ENCODE measurements at regions not wholly inside any gene's neighbourhood (a gene's known extent, or its start where the extent isn't known, plus 50 kb on each side); places are given as distances from the start of the nearest gene placed in this dataset.

DNA sequence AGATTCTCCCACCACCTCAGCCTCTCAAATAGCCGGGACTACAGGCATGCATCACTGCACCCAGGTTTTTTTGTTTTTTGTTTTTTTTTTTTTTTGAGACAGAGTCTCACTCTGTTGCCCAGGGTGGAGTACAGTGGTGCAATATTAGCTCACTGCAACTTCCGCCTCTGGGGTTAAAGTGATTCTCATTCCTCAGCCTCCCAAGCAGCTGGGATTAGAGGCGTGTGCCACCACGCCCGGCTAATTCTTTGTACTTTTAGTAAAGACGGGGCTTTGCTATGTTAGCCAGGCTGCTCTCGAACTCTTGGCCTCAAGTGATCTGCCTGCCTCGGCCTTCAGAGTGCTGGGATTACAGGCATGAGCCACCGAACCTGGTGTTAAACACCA is 107.5 kb upstream of the KIF5B start:
- ATAC-seq: peak; percentile 20; the same call in 2 of the 3 replicates
- H3K79me2 ChIP-seq (ENCODE audit: insufficient read depth, low read length): no peaks in the 10 kb centered on the region
- H3K4me1 ChIP-seq (ENCODE audit: insufficient read depth, low read length): peaks cover 55% of the 10 kb centered on the region
- H3K9me3 ChIP-seq (ENCODE audit: low read length): no peaks in the 10 kb centered on the region
- no peak overlapping the region for H3K9ac ChIP-seq (ENCODE audit: insufficient read depth, low read depth, low read length)
- H3K36me3 ChIP-seq (replicated peaks in 1 of 2; ENCODE audit: control insufficient read depth in 1 of 2, insufficient read depth in 2 of 2, low read length in 2 of 2): no peaks in the 10 kb centered on the region
- CTCF ChIA-PET (ENCODE audit: low intra/inter-chr PET ratio, low total read pairs): no interaction called here
- no peak overlapping the region for H3K4me3 ChIP-seq (replicated peaks in 1 of 3; ENCODE audit: insufficient read depth in 1 of 3, low read depth in 2 of 3, low read length in 3 of 3)
- POLR2A ChIA-PET: no interaction called here
- FAIRE-seq: no peak
- no peak for DNase-seq (ENCODE audit: low spot score)
- intact Hi-C loops (cut with micrococcal nuclease; ENCODE audit: unreplicated experiment) (no loop called here), in situ Hi-C loops (cut with HindIII; ENCODE audit: extremely low pct_ligation_motif_present, low pct_unique_long_range_greater_than_20kb) (no loop called here)
- no TSS peak for BruUV-seq (replicated peaks)
- no peaks in the 10 kb centered on the region; a peak in 1 of 5 replicates for H3K27me3 ChIP-seq (ENCODE audit: control insufficient read depth in 1 of 2, insufficient read depth in 2 of 2, low read length in 2 of 2)
- H3K4me2 ChIP-seq (ENCODE audit: low read depth, low read length): peak overlapping the region; percentile 63
- no peak overlapping the region for H2AFZ ChIP-seq (ENCODE audit: low read length)
- H4K20me1 ChIP-seq (ENCODE audit: insufficient read depth, low read length): no peaks in the 10 kb centered on the region
- 18% methylated on average over 7 of the region's 9 CpGs for WGBS (ENCODE audit: low lambda C conversion rate)
- H3K27ac ChIP-seq (ENCODE audit: extremely low read length, insufficient read depth, low read length): no peak overlapping the region
- TF ChIP-seq, protein P1, sequence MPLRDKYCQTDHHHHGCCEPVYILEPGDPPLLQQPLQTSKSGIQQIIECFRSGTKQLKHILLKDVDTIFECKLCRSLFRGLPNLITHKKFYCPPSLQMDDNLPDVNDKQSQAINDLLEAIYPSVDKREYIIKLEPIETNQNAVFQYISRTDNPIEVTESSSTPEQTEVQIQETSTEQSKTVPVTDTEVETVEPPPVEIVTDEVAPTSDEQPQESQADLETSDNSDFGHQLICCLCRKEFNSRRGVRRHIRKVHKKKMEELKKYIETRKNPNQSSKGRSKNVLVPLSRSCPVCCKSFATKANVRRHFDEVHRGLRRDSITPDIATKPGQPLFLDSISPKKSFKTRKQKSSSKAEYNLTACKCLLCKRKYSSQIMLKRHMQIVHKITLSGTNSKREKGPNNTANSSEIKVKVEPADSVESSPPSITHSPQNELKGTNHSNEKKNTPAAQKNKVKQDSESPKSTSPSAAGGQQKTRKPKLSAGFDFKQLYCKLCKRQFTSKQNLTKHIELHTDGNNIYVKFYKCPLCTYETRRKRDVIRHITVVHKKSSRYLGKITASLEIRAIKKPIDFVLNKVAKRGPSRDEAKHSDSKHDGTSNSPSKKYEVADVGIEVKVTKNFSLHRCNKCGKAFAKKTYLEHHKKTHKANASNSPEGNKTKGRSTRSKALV (CRISPR knock-in tag; IDR thresholded peaks at IDR 0.05): no peak
- TF ChIP-seq CEBPG (CRISPR knock-in tag; IDR thresholded peaks at IDR 0.05): 0 out of 2 replicates have a peak, but pooled peaks have one; percentile 18
- no peak for TF ChIP-seq SSRP1 (CRISPR knock-in tag; IDR thresholded peaks at IDR 0.05)
- no peak for TF ChIP-seq ZNF17 (CRISPR knock-in tag; IDR thresholded peaks at IDR 0.05)
- TF ChIP-seq, protein P2, sequence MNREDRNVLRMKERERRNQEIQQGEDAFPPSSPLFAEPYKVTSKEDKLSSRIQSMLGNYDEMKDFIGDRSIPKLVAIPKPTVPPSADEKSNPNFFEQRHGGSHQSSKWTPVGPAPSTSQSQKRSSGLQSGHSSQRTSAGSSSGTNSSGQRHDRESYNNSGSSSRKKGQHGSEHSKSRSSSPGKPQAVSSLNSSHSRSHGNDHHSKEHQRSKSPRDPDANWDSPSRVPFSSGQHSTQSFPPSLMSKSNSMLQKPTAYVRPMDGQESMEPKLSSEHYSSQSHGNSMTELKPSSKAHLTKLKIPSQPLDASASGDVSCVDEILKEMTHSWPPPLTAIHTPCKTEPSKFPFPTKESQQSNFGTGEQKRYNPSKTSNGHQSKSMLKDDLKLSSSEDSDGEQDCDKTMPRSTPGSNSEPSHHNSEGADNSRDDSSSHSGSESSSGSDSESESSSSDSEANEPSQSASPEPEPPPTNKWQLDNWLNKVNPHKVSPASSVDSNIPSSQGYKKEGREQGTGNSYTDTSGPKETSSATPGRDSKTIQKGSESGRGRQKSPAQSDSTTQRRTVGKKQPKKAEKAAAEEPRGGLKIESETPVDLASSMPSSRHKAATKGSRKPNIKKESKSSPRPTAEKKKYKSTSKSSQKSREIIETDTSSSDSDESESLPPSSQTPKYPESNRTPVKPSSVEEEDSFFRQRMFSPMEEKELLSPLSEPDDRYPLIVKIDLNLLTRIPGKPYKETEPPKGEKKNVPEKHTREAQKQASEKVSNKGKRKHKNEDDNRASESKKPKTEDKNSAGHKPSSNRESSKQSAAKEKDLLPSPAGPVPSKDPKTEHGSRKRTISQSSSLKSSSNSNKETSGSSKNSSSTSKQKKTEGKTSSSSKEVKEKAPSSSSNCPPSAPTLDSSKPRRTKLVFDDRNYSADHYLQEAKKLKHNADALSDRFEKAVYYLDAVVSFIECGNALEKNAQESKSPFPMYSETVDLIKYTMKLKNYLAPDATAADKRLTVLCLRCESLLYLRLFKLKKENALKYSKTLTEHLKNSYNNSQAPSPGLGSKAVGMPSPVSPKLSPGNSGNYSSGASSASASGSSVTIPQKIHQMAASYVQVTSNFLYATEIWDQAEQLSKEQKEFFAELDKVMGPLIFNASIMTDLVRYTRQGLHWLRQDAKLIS (CRISPR knock-in tag; IDR thresholded peaks at IDR 0.05): no peak
- TF ChIP-seq ATRX (CRISPR knock-in tag; IDR thresholded peaks at IDR 0.05; ENCODE audit: borderline replicate concordance): no peak
- TF ChIP-seq JARID2 (CRISPR knock-in tag; IDR thresholded peaks at IDR 0.05; ENCODE audit: insufficient replicate concordance): no peak
- no peak for TF ChIP-seq SP2 (CRISPR knock-in tag; IDR thresholded peaks at IDR 0.05)
- TF ChIP-seq, protein P3, sequence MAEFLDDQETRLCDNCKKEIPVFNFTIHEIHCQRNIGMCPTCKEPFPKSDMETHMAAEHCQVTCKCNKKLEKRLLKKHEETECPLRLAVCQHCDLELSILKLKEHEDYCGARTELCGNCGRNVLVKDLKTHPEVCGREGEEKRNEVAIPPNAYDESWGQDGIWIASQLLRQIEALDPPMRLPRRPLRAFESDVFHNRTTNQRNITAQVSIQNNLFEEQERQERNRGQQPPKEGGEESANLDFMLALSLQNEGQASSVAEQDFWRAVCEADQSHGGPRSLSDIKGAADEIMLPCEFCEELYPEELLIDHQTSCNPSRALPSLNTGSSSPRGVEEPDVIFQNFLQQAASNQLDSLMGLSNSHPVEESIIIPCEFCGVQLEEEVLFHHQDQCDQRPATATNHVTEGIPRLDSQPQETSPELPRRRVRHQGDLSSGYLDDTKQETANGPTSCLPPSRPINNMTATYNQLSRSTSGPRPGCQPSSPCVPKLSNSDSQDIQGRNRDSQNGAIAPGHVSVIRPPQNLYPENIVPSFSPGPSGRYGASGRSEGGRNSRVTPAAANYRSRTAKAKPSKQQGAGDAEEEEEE (CRISPR knock-in tag; IDR thresholded peaks at IDR 0.05; ENCODE audit: borderline replicate concordance): no peak
- TF ChIP-seq ZC3H13 (CRISPR knock-in tag; IDR thresholded peaks at IDR 0.05): no peak
- TF ChIP-seq, protein P4, sequence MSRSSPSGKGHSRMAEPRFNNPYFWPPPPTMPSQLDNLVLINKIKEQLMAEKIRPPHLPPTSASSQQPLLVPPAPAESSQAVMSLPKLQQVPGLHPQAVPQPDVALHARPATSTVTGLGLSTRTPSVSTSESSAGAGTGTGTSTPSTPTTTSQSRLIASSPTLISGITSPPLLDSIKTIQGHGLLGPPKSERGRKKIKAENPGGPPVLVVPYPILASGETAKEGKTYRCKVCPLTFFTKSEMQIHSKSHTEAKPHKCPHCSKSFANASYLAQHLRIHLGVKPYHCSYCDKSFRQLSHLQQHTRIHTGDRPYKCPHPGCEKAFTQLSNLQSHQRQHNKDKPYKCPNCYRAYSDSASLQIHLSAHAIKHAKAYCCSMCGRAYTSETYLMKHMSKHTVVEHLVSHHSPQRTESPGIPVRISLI (CRISPR knock-in tag; IDR thresholded peaks at IDR 0.05; ENCODE audit: borderline replicate concordance): peak; percentile 37; the same call in 1 of the 2 replicates
- TF ChIP-seq, protein P5, sequence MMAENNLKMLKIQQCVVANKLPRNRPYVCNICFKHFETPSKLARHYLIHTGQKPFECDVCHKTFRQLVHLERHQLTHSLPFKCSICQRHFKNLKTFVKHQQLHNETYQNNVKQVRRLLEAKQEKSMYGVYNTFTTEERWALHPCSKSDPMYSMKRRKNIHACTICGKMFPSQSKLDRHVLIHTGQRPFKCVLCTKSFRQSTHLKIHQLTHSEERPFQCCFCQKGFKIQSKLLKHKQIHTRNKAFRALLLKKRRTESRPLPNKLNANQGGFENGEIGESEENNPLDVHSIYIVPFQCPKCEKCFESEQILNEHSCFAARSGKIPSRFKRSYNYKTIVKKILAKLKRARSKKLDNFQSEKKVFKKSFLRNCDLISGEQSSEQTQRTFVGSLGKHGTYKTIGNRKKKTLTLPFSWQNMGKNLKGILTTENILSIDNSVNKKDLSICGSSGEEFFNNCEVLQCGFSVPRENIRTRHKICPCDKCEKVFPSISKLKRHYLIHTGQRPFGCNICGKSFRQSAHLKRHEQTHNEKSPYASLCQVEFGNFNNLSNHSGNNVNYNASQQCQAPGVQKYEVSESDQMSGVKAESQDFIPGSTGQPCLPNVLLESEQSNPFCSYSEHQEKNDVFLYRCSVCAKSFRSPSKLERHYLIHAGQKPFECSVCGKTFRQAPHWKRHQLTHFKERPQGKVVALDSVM (CRISPR knock-in tag; IDR thresholded peaks at IDR 0.05): peak; percentile 33; the same call in 1 of the 2 replicates
- TF ChIP-seq ZNF180 (CRISPR knock-in tag; IDR thresholded peaks at IDR 0.05; ENCODE audit: borderline replicate concordance, low read depth): no peak
